ENCODE measurements at regions not wholly inside any gene's neighbourhood (a gene's known extent, or its start where the extent isn't known, plus 50 kb on each side); places are given as distances from the start of the nearest gene placed in this dataset.

DNA sequence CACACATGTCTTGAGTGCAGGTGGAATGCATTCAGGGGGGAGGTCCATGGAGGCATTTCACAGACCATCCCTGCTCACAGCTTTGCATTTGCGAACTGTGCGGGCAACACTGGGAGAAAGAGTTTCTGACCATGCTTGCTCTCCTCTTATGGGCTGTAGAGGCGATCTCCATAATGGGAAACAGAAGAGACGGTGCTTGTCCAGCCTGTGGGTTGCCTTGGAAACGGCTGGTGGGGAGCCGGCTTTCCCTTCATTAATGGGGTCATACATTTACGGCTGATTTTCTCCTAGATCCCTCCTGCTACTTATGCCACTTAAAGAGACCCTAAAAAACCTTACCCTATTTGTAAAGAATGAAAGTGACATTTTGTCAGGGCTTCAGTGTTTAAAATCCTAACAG is 147.4 kb downstream of the SOX11 start:
- no peak; the same call in 1 of the 2 replicates for TF ChIP-seq ZNF70 (CRISPR knock-in tag; IDR thresholded peaks at IDR 0.05)
- no peak for TF ChIP-seq ZFP3 (CRISPR knock-in tag; IDR thresholded peaks at IDR 0.05)
- no peak for TF ChIP-seq CSDC2 (CRISPR knock-in tag; IDR thresholded peaks at IDR 0.05)
- no peak for TF ChIP-seq TOX (CRISPR knock-in tag; IDR thresholded peaks at IDR 0.05; ENCODE audit: borderline replicate concordance)
- TF ChIP-seq PPARA (CRISPR knock-in tag; IDR thresholded peaks at IDR 0.05; ENCODE audit: borderline replicate concordance): no peak
- no peak for TF ChIP-seq SNAI2 (CRISPR knock-in tag; IDR thresholded peaks at IDR 0.05)
- no peak for TF ChIP-seq TCF4 (CRISPR knock-in tag; IDR thresholded peaks at IDR 0.05; ENCODE audit: borderline replicate concordance)
- TF ChIP-seq, protein P1, sequence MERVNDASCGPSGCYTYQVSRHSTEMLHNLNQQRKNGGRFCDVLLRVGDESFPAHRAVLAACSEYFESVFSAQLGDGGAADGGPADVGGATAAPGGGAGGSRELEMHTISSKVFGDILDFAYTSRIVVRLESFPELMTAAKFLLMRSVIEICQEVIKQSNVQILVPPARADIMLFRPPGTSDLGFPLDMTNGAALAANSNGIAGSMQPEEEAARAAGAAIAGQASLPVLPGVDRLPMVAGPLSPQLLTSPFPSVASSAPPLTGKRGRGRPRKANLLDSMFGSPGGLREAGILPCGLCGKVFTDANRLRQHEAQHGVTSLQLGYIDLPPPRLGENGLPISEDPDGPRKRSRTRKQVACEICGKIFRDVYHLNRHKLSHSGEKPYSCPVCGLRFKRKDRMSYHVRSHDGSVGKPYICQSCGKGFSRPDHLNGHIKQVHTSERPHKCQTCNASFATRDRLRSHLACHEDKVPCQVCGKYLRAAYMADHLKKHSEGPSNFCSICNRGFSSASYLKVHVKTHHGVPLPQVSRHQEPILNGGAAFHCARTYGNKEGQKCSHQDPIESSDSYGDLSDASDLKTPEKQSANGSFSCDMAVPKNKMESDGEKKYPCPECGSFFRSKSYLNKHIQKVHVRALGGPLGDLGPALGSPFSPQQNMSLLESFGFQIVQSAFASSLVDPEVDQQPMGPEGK (CRISPR knock-in tag; IDR thresholded peaks at IDR 0.05; ENCODE audit: borderline replicate concordance): no peak
- TF ChIP-seq ESRRG (CRISPR knock-in tag; IDR thresholded peaks at IDR 0.05): no peak
- no peak for TF ChIP-seq GLIS3 (CRISPR knock-in tag; IDR thresholded peaks at IDR 0.05)
- TF ChIP-seq ISL1 (CRISPR knock-in tag; IDR thresholded peaks at IDR 0.05): no peak
- TF ChIP-seq, protein P2, sequence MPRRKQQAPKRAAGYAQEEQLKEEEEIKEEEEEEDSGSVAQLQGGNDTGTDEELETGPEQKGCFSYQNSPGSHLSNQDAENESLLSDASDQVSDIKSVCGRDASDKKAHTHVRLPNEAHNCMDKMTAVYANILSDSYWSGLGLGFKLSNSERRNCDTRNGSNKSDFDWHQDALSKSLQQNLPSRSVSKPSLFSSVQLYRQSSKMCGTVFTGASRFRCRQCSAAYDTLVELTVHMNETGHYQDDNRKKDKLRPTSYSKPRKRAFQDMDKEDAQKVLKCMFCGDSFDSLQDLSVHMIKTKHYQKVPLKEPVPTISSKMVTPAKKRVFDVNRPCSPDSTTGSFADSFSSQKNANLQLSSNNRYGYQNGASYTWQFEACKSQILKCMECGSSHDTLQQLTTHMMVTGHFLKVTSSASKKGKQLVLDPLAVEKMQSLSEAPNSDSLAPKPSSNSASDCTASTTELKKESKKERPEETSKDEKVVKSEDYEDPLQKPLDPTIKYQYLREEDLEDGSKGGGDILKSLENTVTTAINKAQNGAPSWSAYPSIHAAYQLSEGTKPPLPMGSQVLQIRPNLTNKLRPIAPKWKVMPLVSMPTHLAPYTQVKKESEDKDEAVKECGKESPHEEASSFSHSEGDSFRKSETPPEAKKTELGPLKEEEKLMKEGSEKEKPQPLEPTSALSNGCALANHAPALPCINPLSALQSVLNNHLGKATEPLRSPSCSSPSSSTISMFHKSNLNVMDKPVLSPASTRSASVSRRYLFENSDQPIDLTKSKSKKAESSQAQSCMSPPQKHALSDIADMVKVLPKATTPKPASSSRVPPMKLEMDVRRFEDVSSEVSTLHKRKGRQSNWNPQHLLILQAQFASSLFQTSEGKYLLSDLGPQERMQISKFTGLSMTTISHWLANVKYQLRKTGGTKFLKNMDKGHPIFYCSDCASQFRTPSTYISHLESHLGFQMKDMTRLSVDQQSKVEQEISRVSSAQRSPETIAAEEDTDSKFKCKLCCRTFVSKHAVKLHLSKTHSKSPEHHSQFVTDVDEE (CRISPR knock-in tag; IDR thresholded peaks at IDR 0.05): no peak
- no peak for TF ChIP-seq RARB (CRISPR knock-in tag; IDR thresholded peaks at IDR 0.05)
- TF ChIP-seq, protein P3, sequence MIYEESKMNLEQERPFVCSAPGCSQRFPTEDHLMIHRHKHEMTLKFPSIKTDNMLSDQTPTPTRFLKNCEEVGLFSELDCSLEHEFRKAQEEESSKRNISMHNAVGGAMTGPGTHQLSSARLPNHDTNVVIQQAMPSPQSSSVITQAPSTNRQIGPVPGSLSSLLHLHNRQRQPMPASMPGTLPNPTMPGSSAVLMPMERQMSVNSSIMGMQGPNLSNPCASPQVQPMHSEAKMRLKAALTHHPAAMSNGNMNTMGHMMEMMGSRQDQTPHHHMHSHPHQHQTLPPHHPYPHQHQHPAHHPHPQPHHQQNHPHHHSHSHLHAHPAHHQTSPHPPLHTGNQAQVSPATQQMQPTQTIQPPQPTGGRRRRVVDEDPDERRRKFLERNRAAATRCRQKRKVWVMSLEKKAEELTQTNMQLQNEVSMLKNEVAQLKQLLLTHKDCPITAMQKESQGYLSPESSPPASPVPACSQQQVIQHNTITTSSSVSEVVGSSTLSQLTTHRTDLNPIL (CRISPR knock-in tag; IDR thresholded peaks at IDR 0.05; ENCODE audit: low read depth): no peak

Measured in SK-N-SH treated with all-trans-retinoic acid at 6 μM for 48 hours (cell line).